ENCODE measurements at regions not wholly inside any gene's neighbourhood (a gene's known extent, or its start where the extent isn't known, plus 50 kb on each side); places are given as distances from the start of the nearest gene placed in this dataset.
A peak's percentile ranks its signal among the peaks of the same experiment; 100 is the strongest.

GRCh38 chr6:27617700-27618689 lies 145.1 kb upstream of the ZNF184 start:
- H3K4me1 ChIP-seq (ENCODE audit: low read length), result no peaks in the 10 kb centered on the region
- H3K9ac ChIP-seq (ENCODE audit: low read length), result no peak overlapping the region
- no peak overlapping the region for H3K4me2 ChIP-seq (ENCODE audit: low read depth, low read length)
- DNase-seq, result no peak
- H3F3A ChIP-seq (ENCODE audit: insufficient read depth, low read length), result no peaks in the 10 kb centered on the region
- H3K36me3 ChIP-seq (replicated peaks; ENCODE audit: insufficient read depth, low read length), result no peaks in the 10 kb centered on the region
- TF ChIP-seq, protein P1, sequence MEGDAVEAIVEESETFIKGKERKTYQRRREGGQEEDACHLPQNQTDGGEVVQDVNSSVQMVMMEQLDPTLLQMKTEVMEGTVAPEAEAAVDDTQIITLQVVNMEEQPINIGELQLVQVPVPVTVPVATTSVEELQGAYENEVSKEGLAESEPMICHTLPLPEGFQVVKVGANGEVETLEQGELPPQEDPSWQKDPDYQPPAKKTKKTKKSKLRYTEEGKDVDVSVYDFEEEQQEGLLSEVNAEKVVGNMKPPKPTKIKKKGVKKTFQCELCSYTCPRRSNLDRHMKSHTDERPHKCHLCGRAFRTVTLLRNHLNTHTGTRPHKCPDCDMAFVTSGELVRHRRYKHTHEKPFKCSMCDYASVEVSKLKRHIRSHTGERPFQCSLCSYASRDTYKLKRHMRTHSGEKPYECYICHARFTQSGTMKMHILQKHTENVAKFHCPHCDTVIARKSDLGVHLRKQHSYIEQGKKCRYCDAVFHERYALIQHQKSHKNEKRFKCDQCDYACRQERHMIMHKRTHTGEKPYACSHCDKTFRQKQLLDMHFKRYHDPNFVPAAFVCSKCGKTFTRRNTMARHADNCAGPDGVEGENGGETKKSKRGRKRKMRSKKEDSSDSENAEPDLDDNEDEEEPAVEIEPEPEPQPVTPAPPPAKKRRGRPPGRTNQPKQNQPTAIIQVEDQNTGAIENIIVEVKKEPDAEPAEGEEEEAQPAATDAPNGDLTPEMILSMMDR (IDR thresholded peaks at IDR 0.05; ENCODE audit: low read length), result no peak
- no peak for TF ChIP-seq EZH2phosphoT487 (IDR thresholded peaks at IDR 0.05; ENCODE audit: low read length)
- TF ChIP-seq EZH2 (optimal IDR thresholded peaks at IDR 0.05; ENCODE audit: low read depth, low read length), result no peak
- H3K79me2 ChIP-seq (ENCODE audit: low read length), result no peaks in the 10 kb centered on the region
- no peak overlapping the region for H2AFZ ChIP-seq (ENCODE audit: low read length)
- H3K4me3 ChIP-seq (ENCODE audit: low read length), result no peak overlapping the region
- H3K9me2 ChIP-seq (replicated peaks; ENCODE audit: insufficient read depth, low read length), result no peaks in the 10 kb centered on the region
- H3K9me3 ChIP-seq (replicated peaks; ENCODE audit: insufficient read depth, low read length), result no peaks in the 10 kb centered on the region
- H3K27ac ChIP-seq (ENCODE audit: low read length), result no peak overlapping the region
- H3K27me3 ChIP-seq (replicated peaks; ENCODE audit: insufficient read depth, low read length), result no peaks in the 10 kb centered on the region
- no peaks in the 10 kb centered on the region for H4K20me1 ChIP-seq (ENCODE audit: insufficient read depth, low read length)

DNA sequence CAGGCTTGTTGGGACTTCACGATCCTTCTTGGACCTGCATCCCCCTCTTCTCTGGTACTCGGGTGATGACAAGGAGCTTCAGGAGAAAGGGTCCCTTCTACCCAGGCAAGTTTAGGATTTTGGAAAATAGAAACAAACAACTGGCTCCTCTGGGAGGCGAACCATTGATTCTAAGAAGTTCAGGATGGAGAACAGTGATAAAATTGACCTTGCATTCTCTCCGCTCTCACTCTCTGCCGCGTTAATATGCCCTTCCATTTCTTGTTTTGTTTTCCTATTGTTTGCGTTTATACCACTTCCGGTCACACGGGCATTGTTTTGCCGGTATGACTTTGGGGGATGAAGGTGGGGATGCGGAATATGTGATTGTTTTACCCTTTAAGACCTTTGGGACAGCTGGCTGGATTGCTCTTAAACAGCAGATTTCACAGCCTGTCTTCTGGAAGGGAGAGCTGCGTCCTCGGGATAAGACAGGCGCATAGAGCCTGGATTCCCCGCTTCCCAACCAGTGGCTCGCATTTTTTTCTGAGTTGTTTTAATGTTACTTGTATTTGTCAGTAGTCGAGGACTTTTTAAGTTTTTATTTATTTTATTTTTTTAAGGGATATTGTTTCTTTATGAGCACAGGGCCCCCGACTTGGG lies 144.3 kb upstream of the ZNF184 start:
- H3K4me2 ChIP-seq (ENCODE audit: low read depth, low read length), result peak overlapping the region; percentile 8; the same call in 1 of the 2 replicates
- no peaks in the 10 kb centered on the region for H3K27me3 ChIP-seq (replicated peaks; ENCODE audit: insufficient read depth, low read length)
- no peaks in the 10 kb centered on the region for H3K79me2 ChIP-seq (ENCODE audit: low read length)
- DNase-seq, result no peak
- H4K20me1 ChIP-seq (ENCODE audit: insufficient read depth, low read length), result no peaks in the 10 kb centered on the region
- no peak overlapping the region for H3K4me3 ChIP-seq (ENCODE audit: low read length)
- TF ChIP-seq, protein P1 (IDR thresholded peaks at IDR 0.05; ENCODE audit: low read length), result no peak
- TF ChIP-seq EZH2phosphoT487 (IDR thresholded peaks at IDR 0.05; ENCODE audit: low read length) (no peak), EZH2 (optimal IDR thresholded peaks at IDR 0.05; ENCODE audit: low read depth, low read length) (no peak)
- no peaks in the 10 kb centered on the region for H3K9me2 ChIP-seq (replicated peaks; ENCODE audit: insufficient read depth, low read length)
- H3K9ac ChIP-seq (ENCODE audit: low read length), result no peak overlapping the region
- no peaks in the 10 kb centered on the region for H3K4me1 ChIP-seq (ENCODE audit: low read length)
- H3K9me3 ChIP-seq (replicated peaks; ENCODE audit: insufficient read depth, low read length), result no peaks in the 10 kb centered on the region
- no peaks in the 10 kb centered on the region for H3F3A ChIP-seq (ENCODE audit: insufficient read depth, low read length)
- no peaks in the 10 kb centered on the region for H3K36me3 ChIP-seq (replicated peaks; ENCODE audit: insufficient read depth, low read length)
- no peak overlapping the region for H3K27ac ChIP-seq (ENCODE audit: low read length)
- H2AFZ ChIP-seq (ENCODE audit: low read length), result 0 out of 2 replicates have a peak overlapping the region, but pooled peaks have one; percentile 10

GRCh38 chr6:27616328-27617045 lies 143.6 kb upstream of the ZNF184 start:
- no peaks in the 10 kb centered on the region for H3F3A ChIP-seq (ENCODE audit: insufficient read depth, low read length)
- no peaks in the 10 kb centered on the region for H3K9me3 ChIP-seq (replicated peaks; ENCODE audit: insufficient read depth, low read length)
- H3K9ac ChIP-seq (ENCODE audit: low read length), result no peak overlapping the region
- H3K4me1 ChIP-seq (ENCODE audit: low read length), result no peaks in the 10 kb centered on the region
- TF ChIP-seq, protein P1 (IDR thresholded peaks at IDR 0.05; ENCODE audit: low read length), result no peak
- TF ChIP-seq EZH2 (optimal IDR thresholded peaks at IDR 0.05; ENCODE audit: low read depth, low read length), result no peak
- TF ChIP-seq EZH2phosphoT487 (IDR thresholded peaks at IDR 0.05; ENCODE audit: low read length), result no peak
- no peaks in the 10 kb centered on the region for H3K27me3 ChIP-seq (replicated peaks; ENCODE audit: insufficient read depth, low read length)
- no peak for DNase-seq
- H3K4me2 ChIP-seq (ENCODE audit: low read depth, low read length), result no peak overlapping the region
- no peaks in the 10 kb centered on the region for H3K79me2 ChIP-seq (ENCODE audit: low read length)
- no peak overlapping the region for H2AFZ ChIP-seq (ENCODE audit: low read length)
- no peaks in the 10 kb centered on the region for H3K36me3 ChIP-seq (replicated peaks; ENCODE audit: insufficient read depth, low read length)
- H4K20me1 ChIP-seq (ENCODE audit: insufficient read depth, low read length), result no peaks in the 10 kb centered on the region
- H3K27ac ChIP-seq (ENCODE audit: low read length), result no peak overlapping the region
- H3K9me2 ChIP-seq (replicated peaks; ENCODE audit: insufficient read depth, low read length), result no peaks in the 10 kb centered on the region
- H3K4me3 ChIP-seq (ENCODE audit: low read length), result no peak overlapping the region
